Stimulated activated CD4-positive, alpha-beta T cell treated with anti-CD3 and anti-CD28 coated beads, TNF-alpha, amount 100 ng/mL, for 1 hour (primary cell): ENCODE measurements at regions not wholly inside any gene's neighbourhood (a gene's known extent, or its start where the extent isn't known, plus 50 kb on each side); places are given as distances from the start of the nearest gene placed in this dataset.

ENCODE experiments used
- DNase-seq, 3 donors: peaks; one replicate each; pipeline ENCODE4 v3.0.0-alpha.2; 2020; ENCODE audit warnings: low read depth in 3 of 3, low spot score in 1 of 3

DNA sequence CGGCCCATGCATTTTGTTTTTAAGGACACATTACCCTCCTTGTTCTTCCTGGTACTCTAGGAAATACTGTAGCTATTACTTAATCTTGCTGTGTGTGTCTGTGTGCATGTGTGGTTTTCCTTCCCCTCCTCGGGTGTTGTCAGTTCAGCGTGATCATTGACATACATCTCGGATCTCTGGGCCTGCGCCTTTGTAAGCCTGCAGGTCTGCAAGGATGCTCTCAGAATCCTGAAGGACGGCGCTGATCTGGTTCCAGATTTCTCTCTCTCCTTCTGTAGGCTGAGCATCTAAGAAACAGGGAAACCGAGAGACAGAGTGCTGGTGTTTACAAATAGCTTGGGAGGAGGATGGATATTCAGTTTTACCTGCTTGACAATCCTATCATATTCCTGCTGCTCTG lies 100.2 kb downstream of the CYRIA start:
- DNase-seq = no peak

DNA sequence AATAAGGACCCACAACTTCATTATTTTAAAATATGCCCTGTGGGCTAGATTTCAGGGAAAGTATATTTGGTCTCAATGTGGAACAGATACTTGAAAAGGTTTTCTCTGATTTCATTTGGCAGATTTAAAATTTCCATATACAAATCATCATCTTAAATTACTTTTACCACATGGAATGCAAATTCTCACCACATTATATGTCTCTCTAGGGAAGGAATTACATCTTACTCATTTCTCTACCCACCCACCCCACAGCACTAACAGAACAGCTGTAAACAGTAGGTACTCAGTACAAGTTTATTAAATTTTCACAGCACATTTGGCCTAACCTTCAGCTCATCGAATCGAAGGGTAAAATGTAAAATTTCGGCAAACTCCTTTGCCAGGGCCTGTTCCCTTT lies 104.0 kb downstream of the CYRIA start:
- DNase-seq = no peak

DNA sequence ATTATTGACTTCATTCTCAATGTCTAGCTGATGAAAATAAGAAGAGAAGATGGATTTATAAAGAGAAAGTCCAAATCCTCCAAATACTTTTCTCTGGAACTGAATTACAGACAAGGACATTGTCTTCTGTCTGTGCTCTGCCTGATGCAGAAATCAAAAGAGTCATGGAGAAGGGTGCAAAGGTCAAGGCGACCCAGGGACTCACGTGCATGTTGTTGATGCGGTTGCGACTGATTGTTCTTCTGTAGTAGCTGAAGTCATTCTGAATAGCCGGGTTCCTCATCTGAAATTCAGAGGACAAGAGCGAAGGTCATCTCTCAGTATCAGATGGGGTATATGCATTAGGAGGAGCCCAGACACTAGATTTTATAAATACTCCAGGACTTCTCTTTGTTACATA lies 104.4 kb downstream of the CYRIA start:
- DNase-seq = no peak

DNA sequence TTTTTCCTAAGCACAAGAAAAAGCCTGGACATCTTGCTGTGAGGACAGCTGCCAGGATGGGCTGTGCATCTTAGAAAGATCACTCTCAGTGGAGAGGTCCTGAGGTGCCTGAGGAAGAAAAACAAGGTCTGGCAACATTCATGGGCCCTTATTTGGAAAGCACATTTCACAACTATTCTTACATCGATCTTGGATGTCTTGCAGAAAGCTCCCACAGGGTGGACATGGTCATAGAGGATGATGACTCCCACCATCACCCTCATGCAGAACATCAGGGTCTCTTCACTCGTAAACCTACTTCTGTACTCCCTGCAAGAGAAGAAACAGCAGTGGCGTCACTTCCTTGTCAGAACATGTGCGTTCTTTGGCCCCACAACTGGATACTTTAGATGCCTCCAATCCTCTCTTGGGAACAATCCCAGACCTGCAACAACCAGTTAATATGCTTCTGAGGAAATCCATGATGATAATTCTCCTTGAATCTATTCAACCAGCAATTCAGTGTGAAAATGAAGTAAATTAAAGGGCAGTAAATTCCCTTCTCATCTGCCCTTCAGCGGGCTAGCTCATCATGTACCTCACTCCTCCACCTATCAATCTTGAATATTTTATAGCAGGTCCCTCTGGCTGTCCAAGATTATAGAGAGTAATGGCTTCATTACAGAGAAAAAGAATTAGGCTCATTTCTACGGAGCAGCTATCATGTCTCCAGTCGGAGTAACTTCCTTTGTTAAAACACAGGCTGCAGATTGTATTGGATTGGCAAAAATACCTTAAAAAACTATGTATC lies 106.2 kb downstream of the CYRIA start:
- no peak for DNase-seq

DNA sequence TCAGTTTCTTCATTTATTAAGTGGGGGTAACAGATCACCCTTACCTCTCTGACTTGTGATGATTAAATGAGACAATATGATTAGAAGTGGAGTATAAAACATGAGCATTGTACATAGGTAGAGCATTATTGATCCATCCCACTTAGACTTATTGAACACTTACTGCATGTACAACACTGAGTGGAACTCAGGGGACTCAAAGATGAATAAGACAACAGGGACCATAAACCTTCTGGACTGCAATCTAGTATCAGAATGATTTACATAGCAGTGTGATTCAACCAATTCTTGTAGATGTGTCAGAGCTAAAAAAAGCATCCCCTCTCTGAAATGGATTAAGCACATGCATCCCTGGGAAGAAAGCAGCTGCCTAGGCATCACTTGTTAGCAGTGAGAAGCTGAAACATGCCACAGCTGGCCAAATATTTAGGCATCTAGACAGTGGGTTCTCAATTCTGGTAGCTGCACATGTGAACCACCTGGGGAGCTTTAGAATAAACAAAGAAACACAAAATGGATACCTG lies 111.5 kb downstream of the CYRIA start:
- no peak for DNase-seq

DNA sequence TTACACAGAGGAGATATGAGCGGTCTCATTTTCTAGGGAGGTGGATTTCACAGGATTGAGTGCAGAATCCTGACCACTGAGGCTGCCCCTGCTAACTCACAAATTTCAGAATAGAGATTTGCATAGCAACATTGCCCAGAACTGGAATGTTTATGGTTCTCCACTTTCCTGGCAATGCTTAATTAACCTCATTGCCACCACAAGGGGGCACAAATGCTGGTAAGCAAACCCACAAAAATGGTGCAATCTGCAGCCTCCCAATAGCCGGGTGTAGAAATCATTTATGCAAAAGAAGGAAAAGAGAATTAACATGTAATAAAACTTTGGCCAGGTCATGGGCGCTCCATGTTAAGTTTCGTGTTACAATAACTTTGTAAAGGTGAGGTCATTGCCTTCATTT lies 112.4 kb downstream of the CYRIA start:
- no peak for DNase-seq

DNA sequence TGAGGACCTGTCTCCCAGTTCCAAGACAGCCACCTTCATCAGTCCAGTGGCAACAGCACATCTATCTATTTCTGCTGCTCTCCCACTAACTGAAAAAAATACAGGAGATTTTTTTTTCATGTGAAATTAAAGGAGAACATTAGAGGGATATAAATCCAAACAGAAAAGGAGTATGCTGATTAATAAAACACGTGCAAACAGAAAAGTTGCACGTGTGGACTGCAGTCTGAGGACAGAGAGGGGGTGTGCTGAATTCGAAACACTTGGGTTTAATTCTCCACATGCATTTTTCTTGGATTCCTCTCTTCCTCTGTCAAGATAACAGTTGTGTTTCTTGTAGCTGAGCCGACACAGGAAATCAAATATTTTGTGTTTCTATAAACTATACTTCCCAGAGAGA lies 113.4 kb downstream of the CYRIA start:
- DNase-seq = no peak

DNA sequence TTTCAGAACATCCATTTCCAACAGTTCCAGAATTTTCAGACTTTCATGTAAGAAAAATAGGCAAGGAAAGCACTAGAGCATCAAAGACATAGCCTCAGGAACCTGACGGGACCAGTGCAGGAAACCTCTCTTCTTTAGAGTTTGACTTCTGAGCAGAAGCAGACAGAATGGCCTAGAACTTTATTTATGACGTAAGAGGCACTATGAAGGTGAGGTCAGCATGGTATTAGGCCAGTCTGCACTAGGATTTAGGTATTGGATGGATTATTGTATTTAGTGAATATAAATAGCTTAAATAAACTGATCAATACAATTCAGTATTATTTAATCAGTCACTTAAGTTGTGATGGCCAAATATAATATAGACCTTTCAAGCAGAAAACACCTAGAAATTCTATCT lies 117.6 kb downstream of the CYRIA start:
- no peak for DNase-seq

DNA sequence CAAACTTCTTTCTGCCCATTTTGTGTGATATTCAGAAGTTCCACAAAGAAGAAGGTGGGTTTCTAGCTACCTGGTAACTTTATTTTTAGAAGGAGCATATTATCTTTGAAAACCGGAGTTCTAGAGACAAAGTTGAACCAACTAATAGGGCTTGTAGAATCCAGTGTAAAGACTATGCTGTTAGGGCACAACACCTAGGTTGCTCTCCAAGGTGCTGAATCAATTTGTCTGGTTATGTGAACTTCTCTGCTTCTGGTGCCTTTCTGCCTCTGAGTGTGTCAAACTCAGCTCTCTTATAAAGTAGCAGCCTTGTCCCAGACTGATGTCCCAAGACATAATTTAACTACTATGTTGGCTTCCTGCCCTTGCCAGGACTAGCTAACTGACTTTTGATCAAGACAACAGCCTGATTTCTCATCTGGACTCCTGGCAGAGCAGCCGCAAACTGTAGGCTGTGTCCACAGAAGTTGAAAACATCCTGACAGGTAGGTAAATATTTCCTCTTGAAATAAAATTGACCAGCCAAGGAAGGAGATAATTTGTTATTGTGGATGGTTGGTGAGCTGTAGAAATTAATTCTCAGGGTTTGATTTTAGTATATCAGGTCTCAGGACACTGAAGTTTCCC lies 119.4 kb downstream of the CYRIA start:
- no peak for DNase-seq

DNA sequence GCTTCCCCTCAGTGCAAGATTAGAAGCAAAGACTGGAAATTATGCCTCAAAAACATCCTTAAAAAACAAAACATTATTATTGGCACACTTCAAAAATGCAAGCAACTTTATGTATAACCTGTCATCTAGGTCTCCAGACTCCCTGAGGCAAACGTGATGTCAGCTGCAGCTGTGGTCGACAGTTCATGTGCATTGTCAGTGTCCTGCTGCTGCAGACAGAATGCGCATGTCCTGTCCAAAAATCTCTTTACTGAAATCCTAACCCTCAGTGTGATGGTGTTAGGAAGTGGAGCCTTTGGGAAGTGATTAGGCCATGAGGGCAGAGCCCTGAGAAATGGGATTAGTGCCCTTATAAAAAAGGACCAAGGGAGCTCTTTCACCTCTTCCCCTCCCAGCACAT lies 126.9 kb downstream of the CYRIA start:
- no peak for DNase-seq

DNA sequence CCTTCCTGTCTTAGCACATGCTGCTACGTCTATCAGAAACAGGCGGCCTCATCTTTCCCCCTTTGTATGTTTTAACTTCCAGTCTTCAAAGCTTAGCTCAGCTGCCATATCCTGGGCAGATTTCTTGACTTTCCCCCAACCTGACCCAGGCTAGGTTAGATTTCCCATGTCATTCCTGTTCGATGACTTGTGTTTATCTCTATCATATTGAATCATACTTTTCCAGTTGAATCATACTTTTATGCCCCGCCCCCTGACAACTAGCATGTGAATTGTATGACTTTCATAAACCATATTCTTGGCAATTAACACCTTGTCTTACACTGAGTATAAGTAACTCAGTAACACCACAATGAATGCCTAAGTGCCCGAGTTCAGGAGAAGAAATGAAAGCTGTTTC lies 128.3 kb downstream of the CYRIA start:
- DNase-seq = no peak

DNA sequence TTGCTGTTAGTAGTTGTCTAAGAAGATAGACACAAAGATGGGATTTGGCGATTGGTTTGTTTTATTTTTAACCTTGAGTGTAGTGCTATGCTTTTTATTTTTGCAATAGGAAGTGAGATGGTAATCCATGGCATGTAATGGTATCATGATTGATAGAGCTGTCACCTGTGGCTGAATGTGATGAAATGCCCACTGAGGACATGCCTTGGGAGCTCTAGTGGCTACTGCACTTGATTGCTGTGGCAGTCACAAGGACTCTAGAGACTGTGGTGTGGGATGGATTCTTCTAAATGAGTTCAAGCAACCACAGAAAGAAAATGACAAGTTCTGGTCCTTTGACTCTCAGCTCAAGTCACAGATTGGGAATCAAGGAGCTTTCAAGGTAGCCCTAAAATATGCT lies 139.4 kb downstream of the CYRIA start:
- no peak for DNase-seq

DNA sequence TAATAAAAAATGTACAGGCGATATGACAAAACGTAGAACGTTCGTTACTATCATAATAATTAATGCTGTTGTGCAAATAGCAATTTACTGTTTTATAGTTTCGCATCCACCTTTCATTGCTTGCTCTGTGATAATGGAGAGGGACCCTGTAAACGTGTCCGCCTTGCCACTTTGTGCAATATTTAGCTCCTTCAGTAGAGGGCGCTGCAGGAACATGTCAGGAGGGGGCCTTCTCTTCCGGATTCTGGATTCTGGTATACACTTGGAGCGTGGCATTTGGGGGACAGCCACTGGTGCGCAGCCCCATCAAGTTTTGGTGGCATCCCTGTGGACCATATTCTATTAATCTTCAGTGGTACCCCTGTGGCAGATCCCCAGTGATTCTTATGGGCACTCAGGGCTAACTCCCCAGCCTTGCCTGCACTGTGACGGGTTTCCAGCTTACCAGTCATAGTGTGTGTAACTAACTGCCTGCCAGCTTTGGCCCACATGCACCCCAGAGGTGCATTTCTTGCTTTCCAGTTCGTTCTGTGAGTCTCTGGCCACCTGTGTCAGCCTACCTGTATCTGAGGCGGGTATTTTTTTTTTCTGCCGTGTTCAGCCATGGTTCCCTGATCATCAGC lies 140.3 kb downstream of the CYRIA start:
- no peak for DNase-seq

DNA sequence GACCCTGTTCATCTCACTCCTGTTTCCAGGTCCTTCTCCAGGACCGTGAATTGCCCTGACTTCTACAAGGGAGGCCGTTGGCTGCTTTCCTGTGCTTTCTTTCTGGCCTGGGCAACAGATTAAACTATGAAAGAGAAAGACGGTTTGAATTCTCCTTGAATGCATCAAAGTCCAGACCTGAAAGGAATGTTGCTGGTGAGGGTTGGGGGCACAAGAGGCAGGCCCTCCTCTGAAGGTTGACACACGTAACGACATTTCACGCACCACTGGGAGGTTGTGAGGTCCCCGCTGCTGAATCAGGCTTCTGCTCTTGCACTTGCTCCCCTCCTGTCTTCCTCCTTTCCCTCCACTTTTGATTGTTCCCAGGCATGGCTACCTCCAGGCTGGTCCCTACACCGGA lies 141.9 kb downstream of the CYRIA start:
- no peak for DNase-seq

DNA sequence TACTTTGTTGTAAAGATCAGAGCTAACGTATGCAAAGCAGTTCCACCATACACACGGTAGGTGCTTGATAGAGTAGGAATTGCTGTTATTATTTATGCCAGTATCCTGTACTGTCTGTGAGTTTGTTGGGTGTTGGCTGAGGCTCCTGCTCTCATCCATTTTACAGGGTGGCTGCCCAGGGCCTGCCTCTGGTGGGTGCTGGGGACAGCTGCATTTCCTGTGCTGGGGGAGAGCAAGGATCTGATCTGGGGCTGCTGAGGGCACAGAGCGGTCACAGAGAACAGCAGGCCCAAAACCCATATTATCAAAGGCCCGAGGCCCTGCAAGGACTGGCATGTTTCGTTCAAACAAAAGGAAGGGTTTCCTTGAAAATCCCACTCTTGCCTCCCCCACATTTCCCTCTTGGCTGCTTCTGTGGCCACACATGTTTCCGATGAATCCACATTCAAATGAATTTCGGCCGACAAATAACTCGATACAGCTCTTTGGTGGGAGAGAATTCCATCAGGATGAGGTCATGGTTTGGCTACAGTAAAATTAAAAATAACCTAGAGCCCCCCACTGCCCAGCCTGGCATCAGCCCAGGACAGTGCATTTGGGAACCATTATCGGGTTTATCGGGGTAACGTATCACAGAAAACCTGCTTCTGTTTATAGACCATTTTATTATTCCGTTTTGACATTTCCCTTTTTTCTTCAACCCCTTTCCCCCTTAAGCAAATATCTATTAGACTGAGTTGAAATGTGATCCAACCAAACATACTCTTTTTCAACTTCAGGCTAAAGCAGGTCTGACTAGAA lies 143.4 kb downstream of the CYRIA start:
- no peak for DNase-seq

DNA sequence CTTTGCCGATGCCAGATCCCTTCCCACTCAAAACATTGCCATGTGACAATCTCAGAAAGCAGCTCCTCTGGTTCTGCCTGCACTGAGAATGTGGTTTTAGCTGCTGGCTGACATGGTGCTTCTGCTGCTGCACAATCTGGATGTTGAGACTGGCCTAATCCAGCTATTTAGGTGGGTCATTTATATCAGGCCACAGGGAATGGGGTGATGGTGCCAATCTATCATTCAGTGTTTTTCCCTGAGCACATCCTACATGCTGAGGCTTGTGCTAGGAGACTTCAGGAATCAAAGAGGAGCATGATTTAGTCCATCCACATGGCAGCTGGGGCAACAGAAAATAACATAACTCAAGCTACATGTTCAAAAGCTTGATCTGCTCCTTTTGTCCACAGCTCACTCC lies 144.7 kb downstream of the CYRIA start:
- DNase-seq = no peak

DNA sequence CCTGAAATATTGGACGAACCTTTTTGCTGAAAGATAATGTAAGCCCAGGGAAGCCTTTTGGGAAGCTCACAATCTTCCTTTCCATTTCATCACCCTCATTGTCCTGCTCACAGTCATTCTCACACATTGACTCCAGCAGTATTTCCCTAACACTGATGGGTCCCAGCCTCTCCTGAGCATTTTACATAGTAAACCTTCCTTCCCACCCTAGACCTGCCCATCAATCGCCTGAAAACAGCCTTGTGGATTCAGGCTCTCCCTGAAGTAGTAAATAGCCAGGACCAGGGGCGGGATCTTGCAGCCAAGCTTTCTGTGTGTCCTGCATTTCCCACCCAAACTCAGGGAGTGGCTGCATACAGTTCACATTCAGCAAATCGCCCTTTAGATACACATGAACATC lies 149.9 kb downstream of the CYRIA start:
- no peak for DNase-seq

DNA sequence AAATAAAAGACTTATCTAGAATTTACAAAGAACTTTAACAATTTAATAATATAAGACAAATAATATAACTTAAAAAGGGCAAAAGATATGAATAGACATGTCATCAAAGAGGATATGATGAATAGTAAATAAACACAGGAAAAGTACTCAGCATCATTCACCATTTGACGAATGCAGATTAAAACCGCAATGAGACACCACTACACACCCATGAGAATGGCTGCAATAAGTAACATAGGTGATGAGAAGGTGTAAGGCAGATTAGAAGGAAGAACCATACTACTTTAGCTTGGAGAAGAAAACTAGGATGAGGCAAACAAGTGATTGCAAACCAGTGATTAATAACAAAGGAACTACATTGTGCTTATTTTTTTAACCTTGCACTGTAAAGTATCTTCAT lies 152.0 kb downstream of the CYRIA start:
- no peak for DNase-seq

DNA sequence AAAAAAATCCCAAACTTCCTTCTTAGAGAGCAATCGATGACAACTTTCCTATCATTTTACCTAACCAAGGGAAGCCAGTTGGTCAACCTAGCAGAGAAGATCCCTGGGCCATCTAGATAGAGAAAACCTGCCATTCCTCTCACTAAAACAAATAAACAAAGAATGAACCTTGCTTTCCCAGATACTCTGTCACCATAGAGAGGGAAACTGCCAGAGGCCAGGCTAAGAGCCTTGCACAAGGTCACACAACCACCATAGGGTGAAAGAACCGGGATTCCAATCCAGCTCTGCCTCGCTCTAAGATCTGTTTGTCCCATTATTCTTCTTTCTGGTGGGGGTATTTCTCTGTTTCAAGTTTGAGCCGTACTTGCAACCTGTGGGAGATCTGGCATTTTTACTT lies 154.6 kb downstream of the CYRIA start:
- no peak for DNase-seq

DNA sequence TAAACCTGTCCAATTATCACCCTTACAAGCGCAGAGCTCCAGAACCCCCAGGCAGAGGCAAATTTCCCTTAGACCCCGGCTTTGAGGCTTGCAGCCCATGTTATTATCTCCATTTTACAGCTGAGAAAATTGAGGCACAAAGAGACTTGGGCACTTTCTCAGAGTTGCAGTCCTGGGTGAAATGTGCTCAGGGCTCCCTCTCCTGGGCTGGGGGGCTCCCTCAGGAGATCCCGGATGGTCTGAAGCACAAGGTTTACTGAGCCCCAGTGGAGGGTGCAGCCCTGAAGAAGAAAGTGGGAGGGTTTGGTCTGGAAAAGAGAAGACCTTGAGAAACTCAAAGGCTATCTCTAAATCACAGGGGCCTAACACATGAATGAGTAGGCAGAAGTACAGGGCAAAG lies 156.6 kb downstream of the CYRIA start:
- no peak for DNase-seq

DNA sequence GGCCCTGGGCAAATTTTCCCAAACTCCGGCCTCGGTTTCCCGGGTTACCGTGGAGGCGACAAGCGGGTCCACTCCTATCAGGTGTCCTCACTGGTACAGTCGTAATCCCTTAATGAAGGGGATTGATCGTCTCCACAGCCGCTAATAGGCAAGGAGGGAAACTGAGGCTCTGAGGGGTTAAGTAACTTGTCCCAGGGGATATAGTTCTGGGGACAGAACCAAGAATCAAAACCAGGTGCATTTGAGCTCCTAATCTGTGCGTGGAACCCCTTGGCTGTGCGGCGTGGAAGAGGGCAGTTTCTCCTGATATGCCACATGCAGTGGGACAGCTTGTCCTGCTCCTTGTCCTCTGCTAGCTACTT lies 157.2 kb downstream of the CYRIA start:
- DNase-seq = no peak
